OCI-LY1 (cell line): ENCODE measurements at regions not wholly inside any gene's neighbourhood (a gene's known extent, or its start where the extent isn't known, plus 50 kb on each side); places are given as distances from the start of the nearest gene placed in this dataset.

Experiments used
- H2AFZ ChIP-seq: fragments of 200-600 bp; sonication (generic), shearing (Covaris generic); 2 replicates; pipeline ENCODE4 v1.6.0; 2014; ENCODE audit warnings: antibody characterized with exemption, mild to moderate bottlenecking, low read length
- H3F3A ChIP-seq: fragments of 200-600 bp; sonication (generic), shearing (Covaris generic); 2 replicates; pipeline ENCODE4 v1.6.0; 2014; ENCODE audit warnings: mild to moderate bottlenecking, antibody characterized with exemption, low read length, moderate library complexity; ENCODE audit not compliant: insufficient read depth
- H3K27ac ChIP-seq: fragments of 200-600 bp; sonication (generic); 2 replicates; pipeline ENCODE4 v1.5.1; 2014; ENCODE audit warnings: low read length, mixed run types, mild to moderate bottlenecking, low read depth; ENCODE audit not compliant: poor library complexity, severe bottlenecking
- H3K27me3 ChIP-seq: fragments of 200-600 bp; sonication (generic); 2 replicates; pipeline ENCODE4 v1.6.0; 2014; ENCODE audit warnings: antibody characterized with exemption, mild to moderate bottlenecking, low read length, moderate library complexity; ENCODE audit not compliant: insufficient read depth
- H3K36me3 ChIP-seq: fragments of 200-600 bp; sonication (generic); 2 replicates; pipeline ENCODE4 v1.6.1; 2014; ENCODE audit warnings: mild to moderate bottlenecking, antibody characterized with exemption, low read length, moderate library complexity, mixed read lengths; ENCODE audit not compliant: insufficient read depth
- H3K4me1 ChIP-seq: fragments of 200-600 bp; sonication (generic); 2 replicates; pipeline ENCODE4 v1.5.1; 2014; ENCODE audit warnings: mild to moderate bottlenecking, low read length, moderate library complexity; ENCODE audit not compliant: insufficient read depth, severe bottlenecking
- H3K4me2 ChIP-seq: fragments of 200-600 bp; sonication (generic), shearing (Covaris generic); 2 replicates; pipeline ENCODE4 v1.6.1; 2014; ENCODE audit warnings: low read length
- H3K4me3 ChIP-seq: fragments of 200-600 bp; sonication (generic); 2 replicates; pipeline ENCODE4 v1.5.1; 2014; ENCODE audit warnings: low read length, low read depth, mild to moderate bottlenecking, mixed read lengths; ENCODE audit not compliant: poor library complexity, severe bottlenecking
- H3K79me2 ChIP-seq: fragments of 200-600 bp; shearing (Covaris generic); 2 replicates; pipeline ENCODE4 v1.6.1; 2016; ENCODE audit warnings: mixed run types, low read length, mixed read lengths; ENCODE audit not compliant: insufficient read depth
- H3K9ac ChIP-seq: fragments of 200-600 bp; sonication (generic), shearing (Covaris generic); 2 replicates; pipeline ENCODE4 v1.6.1; 2014; ENCODE audit warnings: mild to moderate bottlenecking, low read length, mixed read lengths
- H3K9me2 ChIP-seq: fragments of 200-600 bp; sonication (generic), shearing (Covaris generic); 2 replicates; pipeline ENCODE4 v1.6.1; 2014; ENCODE audit warnings: low read depth, mild to moderate bottlenecking, low read length, mixed read lengths
- H3K9me3 ChIP-seq: fragments of 200-600 bp; shearing (Covaris generic); 2 replicates; pipeline ENCODE4 v1.6.1; 2014; ENCODE audit warnings: low read length, mixed read lengths
- H4K20me1 ChIP-seq: fragments of 200-600 bp; sonication (generic), shearing (Covaris generic); 2 replicates; pipeline ENCODE4 v1.6.0; 2016; ENCODE audit warnings: mild to moderate bottlenecking, low read length; ENCODE audit not compliant: insufficient read depth
- EZH2 ChIP-seq: fragments of 200-600 bp; sonication (generic), shearing (Covaris generic); IDR thresholded peaks from 2 replicates; pipeline ENCODE4 v1.8.0; 2017; ENCODE audit warnings: borderline replicate concordance, mixed run types, mild to moderate bottlenecking, antibody characterized with exemption, low read length, moderate library complexity, mixed read lengths
- TF ChIP-seq, protein P1 (sequence below): fragments of 200-600 bp; sonication (generic), shearing (Covaris generic); IDR thresholded peaks from 2 replicates; pipeline ENCODE4 v1.5.1; 2017; ENCODE audit warnings: mild to moderate bottlenecking, antibody characterized with exemption, low read length, moderate library complexity, mixed read lengths

DNA sequence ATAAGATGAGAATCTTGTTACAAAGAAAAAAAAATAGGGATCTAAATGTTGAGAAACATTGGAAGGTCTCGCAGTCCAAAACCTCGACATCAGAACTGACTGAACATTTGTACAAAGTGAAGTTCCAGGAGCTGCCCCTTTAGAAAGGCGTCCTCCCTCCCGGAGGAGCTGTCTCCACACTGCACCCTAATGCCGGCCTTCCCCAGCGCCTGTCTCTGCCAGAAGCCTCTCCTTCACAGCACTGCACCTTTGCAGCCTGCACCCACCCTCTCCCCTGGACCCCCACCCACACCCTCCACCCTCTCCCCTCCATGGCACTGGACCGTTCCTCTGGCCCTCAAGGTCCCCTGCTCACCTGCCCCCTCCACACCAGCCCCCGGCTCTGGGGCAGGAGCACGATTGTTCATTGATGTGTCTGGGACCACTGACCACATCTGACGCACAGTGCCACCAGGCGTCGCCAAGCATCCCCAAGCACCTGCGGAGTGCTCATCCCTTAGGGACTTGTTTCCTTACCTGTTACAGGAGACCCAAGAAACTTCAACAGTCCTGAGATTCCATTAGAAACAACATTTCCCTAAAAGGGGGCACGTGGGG lies 90.3 kb upstream of the SNTG2 start:
- no peaks in the 10 kb centered on the region for H3K9me3 ChIP-seq
- no peak for TF ChIP-seq EZH2
- TF ChIP-seq, protein P1, sequence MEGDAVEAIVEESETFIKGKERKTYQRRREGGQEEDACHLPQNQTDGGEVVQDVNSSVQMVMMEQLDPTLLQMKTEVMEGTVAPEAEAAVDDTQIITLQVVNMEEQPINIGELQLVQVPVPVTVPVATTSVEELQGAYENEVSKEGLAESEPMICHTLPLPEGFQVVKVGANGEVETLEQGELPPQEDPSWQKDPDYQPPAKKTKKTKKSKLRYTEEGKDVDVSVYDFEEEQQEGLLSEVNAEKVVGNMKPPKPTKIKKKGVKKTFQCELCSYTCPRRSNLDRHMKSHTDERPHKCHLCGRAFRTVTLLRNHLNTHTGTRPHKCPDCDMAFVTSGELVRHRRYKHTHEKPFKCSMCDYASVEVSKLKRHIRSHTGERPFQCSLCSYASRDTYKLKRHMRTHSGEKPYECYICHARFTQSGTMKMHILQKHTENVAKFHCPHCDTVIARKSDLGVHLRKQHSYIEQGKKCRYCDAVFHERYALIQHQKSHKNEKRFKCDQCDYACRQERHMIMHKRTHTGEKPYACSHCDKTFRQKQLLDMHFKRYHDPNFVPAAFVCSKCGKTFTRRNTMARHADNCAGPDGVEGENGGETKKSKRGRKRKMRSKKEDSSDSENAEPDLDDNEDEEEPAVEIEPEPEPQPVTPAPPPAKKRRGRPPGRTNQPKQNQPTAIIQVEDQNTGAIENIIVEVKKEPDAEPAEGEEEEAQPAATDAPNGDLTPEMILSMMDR, result no peak
- no peak overlapping the region for H3K4me2 ChIP-seq
- no peaks in the 10 kb centered on the region for H3K4me1 ChIP-seq
- no peaks in the 10 kb centered on the region for H3F3A ChIP-seq
- H3K36me3 ChIP-seq, result no peaks in the 10 kb centered on the region
- no peak overlapping the region for H3K27ac ChIP-seq
- no peak overlapping the region for H2AFZ ChIP-seq
- H3K4me3 ChIP-seq, result no peak overlapping the region
- H4K20me1 ChIP-seq, result no peaks in the 10 kb centered on the region
- no peaks in the 10 kb centered on the region for H3K79me2 ChIP-seq
- H3K27me3 ChIP-seq, result no peaks in the 10 kb centered on the region
- H3K9ac ChIP-seq, result no peak overlapping the region
- no peaks in the 10 kb centered on the region for H3K9me2 ChIP-seq

DNA sequence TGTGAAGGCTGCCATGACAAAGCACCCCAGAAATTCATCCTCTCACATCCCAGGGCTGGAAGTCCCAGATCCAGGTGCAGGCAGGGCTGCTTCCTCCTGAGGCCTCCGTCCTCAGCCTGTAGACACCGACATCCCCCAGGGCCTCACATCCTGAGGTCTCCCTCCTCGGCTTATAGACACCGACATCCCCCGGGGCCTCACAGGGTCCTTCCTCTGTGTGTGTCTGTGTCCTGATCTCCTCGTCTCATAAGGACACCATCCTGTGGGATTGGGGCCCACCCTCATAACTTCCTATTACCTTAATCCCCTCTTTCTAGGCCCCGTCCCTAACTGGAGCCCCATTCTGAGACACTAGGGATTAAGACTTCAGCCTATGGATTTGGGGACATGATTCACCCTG lies 92.0 kb upstream of the SNTG2 start:
- Histone ChIP-seq H3K9ac (no peak overlapping the region), H4K20me1 (no peaks in the 10 kb centered on the region), H3K9me3 (no peaks in the 10 kb centered on the region), H3K4me2 (no peak overlapping the region), H3K27ac (no peak overlapping the region), H3K79me2 (no peaks in the 10 kb centered on the region), H3K4me3 (no peak overlapping the region), H3K4me1 (no peaks in the 10 kb centered on the region), H3K27me3 (no peaks in the 10 kb centered on the region), H3K9me2 (no peaks in the 10 kb centered on the region), H3F3A (no peaks in the 10 kb centered on the region), H2AFZ (no peak overlapping the region), H3K36me3 (no peaks in the 10 kb centered on the region)
- TF ChIP-seq EZH2, result no peak
- TF ChIP-seq, protein P1, result no peak

DNA sequence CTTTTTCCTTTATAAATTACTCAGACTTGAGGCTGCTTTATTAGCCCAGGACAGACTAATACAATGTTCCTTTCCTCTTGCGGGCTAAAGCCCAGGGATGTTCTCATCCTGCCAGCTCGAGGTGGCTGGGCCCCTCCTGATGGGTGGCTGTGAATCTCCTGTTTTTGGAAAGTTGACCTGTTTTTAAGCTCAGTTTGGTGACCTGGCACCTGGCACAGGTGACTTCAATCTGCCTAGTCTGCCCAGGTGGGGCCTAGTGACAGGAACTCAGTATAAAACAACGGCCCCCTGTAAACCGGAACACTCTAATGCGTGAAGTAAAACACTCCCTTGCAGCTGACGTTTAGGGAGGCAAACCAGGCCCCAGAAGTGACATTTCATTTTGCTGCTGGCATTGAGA lies 92.7 kb upstream of the SNTG2 start:
- Histone ChIP-seq H3K27me3 (no peaks in the 10 kb centered on the region), H3K4me3 (no peak overlapping the region), H3K79me2 (no peaks in the 10 kb centered on the region), H3K36me3 (no peaks in the 10 kb centered on the region), H3F3A (no peaks in the 10 kb centered on the region), H2AFZ (no peak overlapping the region), H3K4me2 (no peak overlapping the region), H3K9me2 (no peaks in the 10 kb centered on the region), H3K27ac (no peak overlapping the region), H3K9ac (no peak overlapping the region), H3K9me3 (no peaks in the 10 kb centered on the region), H4K20me1 (no peaks in the 10 kb centered on the region), H3K4me1 (no peaks in the 10 kb centered on the region)
- TF ChIP-seq EZH2, result no peak
- TF ChIP-seq, protein P1, result no peak
